HepG2 (cell line): ENCODE measurements at regions not wholly inside any gene's neighbourhood (a gene's known extent, or its start where the extent isn't known, plus 50 kb on each side); places are given as distances from the start of the nearest gene placed in this dataset.

Experiments used
- CENPT ChIP-seq: sonication (generic); formaldehyde crosslinking; IDR thresholded peaks from 2 replicates; pipeline ENCODE4 v1.8.0; 2022; ENCODE audit warnings: low read depth, mild to moderate bottlenecking, moderate library complexity, missing genetic modification reagents
- GTF2F1 ChIP-seq: fragments of 150-350 bp; IDR thresholded peaks from 2 replicates; pipeline ENCODE4 v1.6.1; 2014; ENCODE audit warnings: low read length
- HDAC2 ChIP-seq: sonication (generic); formaldehyde crosslinking; IDR thresholded peaks from 2 replicates; pipeline ENCODE4 v1.4.0; 2020; ENCODE audit warnings: missing genetic modification reagents
- HMG20A ChIP-seq: IDR thresholded peaks from 2 replicates; pipeline ENCODE4 v1.6.1; 2016; ENCODE audit warnings: borderline replicate concordance
- MXD3 ChIP-seq: IDR thresholded peaks from 2 replicates; pipeline ENCODE4 v1.6.1; 2016; ENCODE audit warnings: mild to moderate bottlenecking, missing biosample characterization, missing genetic modification reagents
- REST ChIP-seq, 2 experiments: IDR thresholded peaks; 2 replicates each; pipeline ENCODE4 v1.6.1; 2011 to 2012; ENCODE audit warnings: low read length in 2 of 2, borderline replicate concordance in 1 of 2, low read depth in 1 of 2, mild to moderate bottlenecking in 1 of 2, moderate library complexity in 1 of 2
- THRA ChIP-seq: sonication (generic); formaldehyde crosslinking; IDR thresholded peaks from 2 replicates; pipeline ENCODE4 v1.4.0; 2020; ENCODE audit warnings: missing genetic modification reagents, borderline replicate concordance
- TSC22D2 ChIP-seq: sonication (generic); formaldehyde crosslinking; IDR thresholded peaks from 2 replicates; pipeline ENCODE4 v1.5.1; 2020; ENCODE audit warnings: missing genetic modification reagents, mild to moderate bottlenecking, borderline replicate concordance
- ZBTB34 ChIP-seq: sonication (generic); formaldehyde crosslinking; IDR thresholded peaks from 2 replicates; pipeline ENCODE4 v1.8.0; 2022; ENCODE audit warnings: mild to moderate bottlenecking, missing genetic modification reagents
- ZSCAN12 ChIP-seq: sonication (generic); formaldehyde crosslinking; IDR thresholded peaks from 2 replicates; pipeline ENCODE4 v1.9.0; 2021; ENCODE audit warnings: mild to moderate bottlenecking, missing genetic modification reagents

GRCh38 chr12:30836656-30837445 lies 82.1 kb upstream of the CAPRIN2 start (continued):
- TF ChIP-seq REST (IDR thresholded peaks at IDR 0.05; ENCODE audit: borderline replicate concordance in 1 of 2, low read depth in 1 of 2, low read length in 2 of 2) (no peak), TSC22D2 (CRISPR knock-in tag) (no peak), ZBTB34 (no peak), THRA (no peak), GTF2F1 (no peak), HDAC2 (CRISPR knock-in tag) (no peak), CENPT (CRISPR knock-in tag) (no peak), ZSCAN12 (CRISPR knock-in tag) (no peak), MXD3 (CRISPR knock-in tag) (no peak), HMG20A (CRISPR knock-in tag) (no peak)
